Stimulated activated CD8-positive, alpha-beta memory T cell treated with anti-CD3 and anti-CD28 coated beads, Interleukin-7, amount 100 ng/mL, for 48 hours (primary cell): ENCODE measurements at regions not wholly inside any gene's neighbourhood (a gene's known extent, or its start where the extent isn't known, plus 50 kb on each side); places are given as distances from the start of the nearest gene placed in this dataset.

ENCODE experiments used
- DNase-seq, 2 donors: peaks; one replicate each; pipeline ENCODE4 v3.0.0-alpha.2; 2020; ENCODE audit warnings: low read depth in 1 of 2; ENCODE audit errors: extremely low read depth in 1 of 2

DNA sequence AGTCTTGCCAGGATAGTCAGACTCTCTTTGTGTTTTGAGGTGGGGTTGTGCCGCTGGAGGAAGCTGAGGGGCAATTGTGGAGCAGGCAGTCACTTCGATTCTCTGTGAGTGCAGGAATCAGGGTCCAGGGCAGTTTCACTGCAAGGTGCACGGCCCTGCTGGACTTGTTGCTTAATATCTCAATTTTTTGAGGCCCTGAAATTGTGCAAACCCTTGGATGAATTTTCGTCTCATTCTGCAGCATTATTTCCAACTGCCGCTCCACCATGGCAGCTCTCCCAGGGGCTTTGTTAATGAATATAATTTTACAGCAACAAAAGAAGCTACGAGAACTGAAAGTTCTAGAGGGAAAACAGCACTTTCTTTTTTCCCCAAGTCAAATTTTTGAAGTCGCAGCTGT, 531.9 kb downstream of the QKI start:
- no peak for DNase-seq

DNA sequence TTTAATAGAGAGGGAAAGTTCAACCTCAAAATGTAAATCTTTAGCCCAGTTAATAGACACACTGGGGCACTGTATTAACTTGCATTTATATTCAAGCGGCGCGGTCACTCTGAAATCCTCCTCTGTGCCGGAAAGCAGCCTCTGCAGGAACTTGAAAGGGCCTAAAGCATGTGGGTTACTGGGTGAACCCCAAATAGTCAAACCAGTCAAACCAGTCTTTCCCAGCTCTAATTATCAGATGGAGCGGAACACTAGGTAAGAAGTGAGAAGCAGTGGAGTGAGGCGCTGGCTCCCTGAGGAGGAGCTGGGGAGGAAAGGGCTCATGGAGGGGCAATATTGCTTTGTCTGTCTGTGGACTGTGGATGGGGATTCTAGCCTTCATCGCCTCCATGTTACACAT, 531.3 kb downstream of the QKI start:
- DNase-seq = no peak

DNA sequence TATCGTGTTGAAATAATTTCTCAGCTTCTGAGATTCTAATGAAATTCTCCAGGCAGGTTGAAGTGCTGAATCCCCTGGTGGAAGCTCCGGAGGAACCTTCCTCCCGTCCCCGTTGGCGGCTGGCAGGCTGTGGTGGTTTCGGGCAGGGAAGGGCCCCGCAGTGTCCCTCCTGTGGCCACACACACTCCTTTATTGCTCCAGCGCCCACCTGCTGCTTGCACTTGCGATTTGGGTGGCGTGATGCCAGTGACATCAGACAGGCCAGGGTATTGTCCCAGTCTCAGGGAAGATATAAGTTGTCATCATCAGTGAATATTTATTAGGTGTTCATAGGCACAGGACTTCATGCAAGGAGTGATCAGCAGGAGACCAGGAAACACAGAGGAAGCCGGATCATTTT, 530.4 kb downstream of the QKI start:
- no peak for DNase-seq

DNA sequence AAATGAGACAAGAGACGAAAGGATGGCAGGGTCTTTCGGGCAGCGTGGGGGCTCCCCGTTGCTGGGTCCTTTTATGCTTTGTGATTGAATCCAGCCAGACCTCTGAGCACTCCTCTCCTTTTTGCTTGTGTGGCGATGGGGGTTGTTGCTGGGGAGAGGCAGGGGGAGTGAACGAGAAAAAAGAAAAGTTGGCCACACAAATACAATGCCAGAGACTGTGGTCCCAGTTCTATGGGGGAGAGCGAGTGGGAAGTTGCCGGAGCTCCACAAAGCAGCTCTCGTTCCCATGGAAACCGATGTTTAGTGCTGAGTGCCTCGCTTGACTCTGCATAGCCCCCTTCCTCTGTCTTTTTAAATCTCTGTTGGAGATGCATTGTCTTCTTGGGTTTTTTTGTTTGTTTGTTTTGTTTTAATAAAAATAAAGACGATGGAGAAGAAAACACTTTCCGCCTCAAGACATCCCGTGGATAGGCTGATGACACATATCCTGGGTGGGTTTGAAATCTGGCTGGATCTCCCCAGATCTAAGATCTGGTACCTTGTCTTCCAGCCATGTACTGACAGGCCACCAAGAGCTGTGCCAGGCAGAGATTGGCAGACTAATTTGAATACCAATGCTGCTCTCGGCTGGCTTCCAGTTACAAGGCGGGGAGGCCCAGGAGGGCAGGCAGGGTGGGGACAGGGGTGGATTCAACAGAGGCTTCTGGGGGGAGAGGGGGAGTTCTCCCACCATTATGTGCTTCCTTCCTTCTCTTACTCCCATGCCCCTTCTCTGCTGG, 529.3 kb downstream of the QKI start:
- DNase-seq = no peak

DNA sequence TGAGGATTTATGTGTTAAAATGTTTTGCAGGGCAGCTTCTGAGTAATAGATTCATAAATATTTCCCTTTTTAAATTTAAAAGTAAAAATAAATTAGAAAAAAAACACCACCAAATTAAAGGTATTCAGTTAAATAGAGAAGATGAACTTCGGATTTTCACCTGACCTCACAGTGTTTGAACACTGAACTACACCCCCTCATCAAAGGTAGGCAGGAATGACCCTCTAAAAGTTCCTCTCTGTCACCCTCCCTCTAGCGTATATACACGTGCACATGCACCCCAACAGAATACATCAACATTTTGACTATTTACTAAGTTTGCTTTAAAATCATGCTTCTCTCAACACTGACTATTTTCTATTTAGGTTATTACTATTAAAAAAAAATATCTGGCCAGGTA, 528.3 kb downstream of the QKI start:
- no peak for DNase-seq

DNA sequence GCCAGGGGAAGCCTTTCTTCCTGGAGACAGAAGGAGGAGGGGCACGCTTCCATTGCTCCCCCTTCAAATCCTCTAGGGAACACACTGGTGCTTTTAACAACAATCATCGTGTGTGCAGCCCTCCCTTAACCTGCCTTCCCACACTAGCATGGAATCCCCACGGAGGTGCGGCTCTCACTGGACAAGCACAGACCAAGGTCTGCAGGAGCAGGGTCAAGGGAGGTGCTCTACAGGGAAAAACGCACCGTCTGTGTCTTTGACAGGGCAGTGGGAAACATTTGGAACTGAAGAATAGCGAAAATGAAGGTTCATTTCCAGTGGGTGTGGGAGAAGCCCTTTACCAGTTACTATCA, 527.1 kb downstream of the QKI start:
- DNase-seq = no peak

DNA sequence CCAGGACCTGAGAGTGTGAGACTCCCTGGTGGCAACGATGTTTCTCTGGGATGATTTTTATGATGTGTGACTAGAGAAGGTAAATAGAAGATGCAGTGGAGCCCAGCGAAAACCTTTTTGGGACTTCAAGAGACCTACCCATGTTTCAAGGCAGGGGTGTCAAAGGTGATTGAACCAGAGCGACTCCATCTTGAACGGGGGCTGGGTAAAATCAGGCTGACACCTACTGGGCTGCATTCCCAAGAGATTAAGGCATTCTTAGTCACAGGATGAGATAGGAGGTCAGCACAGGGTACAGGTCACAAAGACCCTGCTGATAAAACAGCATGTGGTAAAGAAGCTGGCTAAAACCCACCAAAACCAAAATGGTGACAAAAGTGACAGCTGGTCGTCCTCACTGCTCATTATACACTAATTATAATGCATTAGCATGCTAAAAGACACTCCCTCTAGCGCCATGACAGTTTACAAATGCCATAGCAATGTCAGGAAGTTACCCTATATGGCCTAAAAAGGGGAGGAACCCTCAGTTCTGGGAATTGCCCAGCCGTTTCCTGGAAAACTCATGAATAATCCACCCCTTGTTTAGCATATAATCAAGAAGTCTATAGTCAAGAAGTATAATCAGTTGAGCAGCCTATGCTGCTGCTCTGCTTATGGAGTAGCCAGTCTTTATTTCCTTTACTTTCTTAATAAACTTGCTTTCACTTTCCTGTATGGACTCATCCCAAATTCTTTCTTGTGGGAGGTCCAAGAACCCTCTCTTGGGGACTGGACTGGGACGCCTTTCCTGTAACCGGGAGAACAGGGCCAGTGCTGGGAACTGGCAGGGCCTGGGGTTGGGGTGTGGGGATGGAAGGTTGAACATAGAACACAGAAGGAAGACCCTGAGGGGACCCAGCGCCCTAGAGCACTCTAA, 526.4 kb downstream of the QKI start:
- no peak for DNase-seq

DNA sequence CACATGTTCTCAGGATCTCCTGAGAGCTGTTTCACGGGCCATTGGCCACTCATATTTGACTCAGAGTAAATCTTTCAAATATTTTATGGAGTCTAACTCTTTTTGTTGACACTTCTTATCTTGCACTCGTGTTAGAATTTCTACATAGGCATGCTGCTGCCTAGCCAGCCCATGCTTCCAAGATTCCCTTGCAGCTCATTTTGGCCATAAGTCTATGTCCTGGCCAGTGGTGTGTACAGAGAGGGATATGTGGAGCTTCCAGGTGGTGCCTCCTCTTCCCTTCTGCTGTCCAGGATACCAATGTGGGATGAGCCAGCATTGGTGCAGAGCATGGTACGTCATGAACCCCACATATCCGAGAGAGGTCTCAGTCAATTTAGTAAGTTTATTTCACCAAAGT, 522.6 kb downstream of the QKI start:
- no peak for DNase-seq

DNA sequence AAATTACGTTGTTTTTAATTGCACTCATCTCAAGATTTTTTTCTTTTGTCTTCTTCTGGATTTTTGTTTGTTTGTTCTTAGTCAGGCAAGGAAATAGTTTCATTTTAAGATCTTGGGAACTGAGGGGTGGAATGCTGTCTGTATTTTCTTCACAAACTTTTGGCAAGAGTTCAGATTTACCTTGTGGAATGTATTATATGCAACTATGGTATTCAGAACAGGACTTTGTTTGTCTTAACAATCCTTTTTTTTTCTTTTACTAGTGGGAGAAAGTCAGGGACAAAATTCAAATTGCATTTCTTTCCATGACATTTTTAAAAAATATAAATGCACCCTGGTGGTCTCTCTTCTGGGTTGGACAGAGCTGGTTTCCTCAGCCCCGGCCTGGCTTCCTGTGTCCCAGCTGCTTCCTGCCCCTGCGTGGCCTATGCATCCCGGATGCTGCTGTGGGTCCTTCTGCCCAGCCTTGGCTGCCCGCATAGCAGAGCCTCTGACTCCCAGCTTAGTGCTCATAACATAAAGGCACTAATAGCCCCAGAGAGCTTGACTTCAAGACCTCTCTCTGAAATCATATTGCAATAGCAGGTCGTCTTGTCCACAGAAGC, 520.7 kb downstream of the QKI start:
- no peak for DNase-seq

DNA sequence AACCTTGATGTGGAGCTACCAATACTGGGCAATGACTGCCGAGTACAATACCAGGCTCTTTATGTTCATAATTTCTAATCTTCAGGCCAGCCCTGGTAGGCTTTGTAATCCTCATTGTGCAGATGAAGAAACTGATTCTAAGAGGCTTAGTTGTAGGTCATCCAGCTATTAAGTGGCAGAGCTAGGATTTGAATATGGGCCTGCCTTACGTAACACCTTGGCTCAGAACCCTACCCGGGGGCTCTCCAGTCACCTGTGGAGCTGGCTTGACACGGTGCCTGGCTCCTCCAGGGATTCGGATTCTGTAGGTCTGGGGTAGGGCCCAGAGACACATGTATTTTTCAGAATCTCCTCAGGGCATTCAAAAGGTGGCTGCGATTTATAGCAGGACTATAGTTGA, 515.5 kb downstream of the QKI start:
- no peak for DNase-seq

DNA sequence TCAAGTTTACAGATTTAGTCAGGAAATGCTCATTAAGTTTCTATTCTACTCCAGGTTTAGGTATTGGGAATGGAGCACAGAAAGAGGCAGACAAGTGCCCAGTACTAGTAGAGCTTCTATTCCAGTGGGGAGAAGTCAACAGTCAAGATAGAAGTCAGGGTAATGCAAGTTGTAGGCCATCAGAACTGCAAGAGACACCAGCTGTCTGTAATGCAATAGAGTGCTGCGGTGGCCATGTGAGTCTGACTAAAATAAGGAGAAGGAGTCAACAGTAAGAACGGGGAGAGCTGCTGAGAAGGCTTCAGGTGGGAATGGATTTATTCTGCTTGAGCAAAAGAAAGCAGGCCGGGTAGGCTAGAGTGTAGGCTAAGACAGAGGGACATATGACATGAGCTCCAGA, 515.0 kb downstream of the QKI start:
- no peak for DNase-seq

DNA sequence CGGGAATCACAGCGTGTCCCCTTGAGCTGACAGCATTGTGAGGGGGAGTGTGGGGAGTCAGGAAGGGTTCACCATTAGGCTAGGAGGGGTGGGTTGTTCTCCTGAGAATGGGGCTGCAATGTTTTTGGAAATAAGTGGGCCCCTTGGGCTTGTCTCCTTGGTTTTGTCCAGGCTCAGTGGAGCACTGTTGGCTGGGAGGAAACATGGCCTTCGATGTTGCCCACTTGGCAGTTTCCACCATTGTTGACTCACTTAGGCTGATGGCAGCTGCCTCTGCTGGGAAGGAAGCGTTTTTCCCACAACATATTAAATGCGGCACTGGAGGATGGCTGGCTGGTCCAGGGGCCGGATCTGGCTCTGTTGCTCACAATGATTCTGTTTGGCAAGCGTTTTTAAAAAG, 512.1 kb downstream of the QKI start:
- no peak for DNase-seq

DNA sequence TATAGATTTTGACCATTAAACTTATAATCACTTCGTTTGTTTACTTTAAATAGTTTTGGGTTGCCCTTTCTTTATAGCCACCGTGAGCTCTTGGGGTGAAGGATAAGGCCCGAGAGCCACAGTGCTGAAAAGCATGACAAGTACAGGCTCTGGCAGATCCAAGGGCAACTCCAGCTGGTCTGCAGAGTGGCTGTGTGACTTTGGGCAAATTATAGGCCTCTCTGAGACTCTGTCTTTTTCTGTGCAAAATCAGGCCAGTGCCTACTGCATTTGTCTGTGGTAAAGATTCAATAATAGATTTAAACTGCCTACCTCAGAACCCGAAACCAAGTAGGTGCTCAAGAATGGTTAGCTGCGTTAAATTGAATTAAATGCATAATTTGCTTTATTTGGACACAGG, 511.3 kb downstream of the QKI start:
- DNase-seq = no peak

DNA sequence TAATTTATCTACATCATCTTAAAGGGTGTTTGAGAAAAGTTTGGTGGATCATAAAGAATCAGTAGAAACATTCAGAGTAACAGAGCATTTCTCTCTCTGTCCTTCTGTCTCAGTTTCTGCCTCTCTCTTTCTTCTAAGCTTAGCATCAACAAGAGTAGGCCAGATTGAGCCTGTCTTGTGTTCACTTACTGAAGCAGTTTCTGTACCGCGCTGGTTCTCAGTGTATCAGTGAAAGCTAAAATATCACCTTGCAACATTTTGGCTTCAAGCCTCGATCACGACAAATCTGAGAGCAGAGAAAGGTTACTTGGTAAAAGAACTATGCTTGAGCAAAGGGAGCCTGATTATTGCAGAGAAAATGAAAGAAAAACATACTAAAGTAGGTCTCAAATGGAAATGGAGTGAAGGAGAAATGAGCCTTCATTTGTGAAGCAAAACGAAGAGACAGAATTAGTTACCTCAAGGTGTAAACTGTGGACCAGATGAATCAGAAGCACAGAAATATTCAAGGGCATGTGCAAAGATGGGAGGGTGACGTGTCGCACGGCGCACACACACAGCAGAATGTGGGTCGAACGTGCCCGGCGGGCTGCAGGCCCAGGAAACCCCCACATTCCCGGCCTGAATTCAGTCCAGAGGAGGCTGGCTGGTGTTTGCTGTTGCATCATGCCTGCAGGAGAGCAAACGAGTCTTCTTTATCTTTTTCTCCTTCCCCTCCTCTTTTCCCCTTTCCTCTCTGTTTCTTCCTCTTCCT, 509.3 kb downstream of the QKI start:
- DNase-seq = no peak

DNA sequence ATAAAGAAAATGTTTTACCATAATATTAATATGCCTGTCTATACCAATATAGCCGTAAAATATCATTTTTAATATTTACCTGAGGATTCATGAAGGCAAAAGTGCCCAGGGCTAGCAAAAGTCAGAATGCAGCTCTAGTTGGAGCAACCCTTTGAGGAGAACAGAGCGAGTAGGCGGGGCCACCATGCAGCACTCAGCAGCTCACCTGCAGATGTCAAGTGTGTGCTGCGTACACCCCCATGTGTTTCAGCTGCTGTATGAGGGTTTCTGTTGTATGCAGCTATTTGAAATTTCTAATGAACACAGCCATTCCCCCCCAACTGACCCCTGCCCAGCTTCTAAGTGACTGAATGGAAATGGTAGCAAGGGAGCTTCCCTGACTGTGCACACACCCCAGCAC, 508.0 kb downstream of the QKI start:
- DNase-seq = no peak

DNA sequence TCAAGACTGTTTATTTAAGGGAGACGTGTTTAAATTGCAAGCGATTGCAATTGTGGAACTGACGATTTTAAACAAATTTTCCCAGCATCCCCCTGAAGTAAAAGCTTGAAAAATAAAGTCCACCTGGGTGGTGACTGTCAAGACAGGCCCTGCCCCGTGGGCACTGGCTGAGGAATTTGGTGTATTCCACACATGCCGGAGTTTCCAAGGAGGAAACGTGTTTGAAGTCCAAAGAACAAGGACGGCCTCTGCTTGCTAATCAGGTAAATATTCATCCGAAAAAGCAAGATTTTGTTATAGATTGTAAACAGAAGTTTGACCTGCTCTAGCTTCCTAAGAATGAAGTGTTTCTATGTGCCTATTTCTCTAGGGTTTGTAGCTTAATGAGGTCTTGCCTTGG, 505.1 kb downstream of the QKI start:
- DNase-seq = no peak

DNA sequence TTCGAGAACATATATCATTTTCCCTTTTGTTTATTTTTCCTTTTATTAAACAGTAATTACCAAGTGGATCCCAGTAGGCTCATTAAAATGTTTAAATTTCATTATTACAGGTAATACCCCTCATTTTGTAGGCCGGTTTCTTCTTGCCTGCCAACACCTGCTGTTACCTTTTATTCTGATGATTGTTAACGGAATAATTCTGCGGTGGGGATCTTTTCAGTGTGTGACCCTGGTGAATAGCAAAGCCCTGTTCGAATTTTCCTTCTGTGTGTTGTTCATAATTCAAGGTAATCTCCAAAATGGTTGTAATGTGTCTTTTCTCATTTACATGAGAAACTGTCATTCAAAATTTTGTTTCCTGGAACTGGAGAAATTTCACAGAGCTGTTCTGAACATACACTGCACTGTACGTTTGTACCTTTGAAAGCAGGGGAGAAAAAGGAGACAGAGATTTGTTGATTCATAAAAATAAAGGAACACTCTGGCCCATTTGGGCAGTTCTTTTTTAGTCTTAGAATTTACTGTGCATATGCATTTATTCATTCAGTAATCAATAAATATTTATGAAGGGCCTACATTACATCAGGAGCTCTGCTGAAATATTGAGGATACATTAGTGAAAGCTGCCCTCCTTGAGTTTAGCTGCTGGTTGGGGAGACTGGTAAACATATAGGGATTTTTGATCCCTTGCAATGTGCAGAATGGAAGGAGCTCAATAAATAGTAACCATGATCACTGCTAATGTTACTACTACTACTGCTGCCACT, 502.0 kb downstream of the QKI start:
- no peak for DNase-seq

DNA sequence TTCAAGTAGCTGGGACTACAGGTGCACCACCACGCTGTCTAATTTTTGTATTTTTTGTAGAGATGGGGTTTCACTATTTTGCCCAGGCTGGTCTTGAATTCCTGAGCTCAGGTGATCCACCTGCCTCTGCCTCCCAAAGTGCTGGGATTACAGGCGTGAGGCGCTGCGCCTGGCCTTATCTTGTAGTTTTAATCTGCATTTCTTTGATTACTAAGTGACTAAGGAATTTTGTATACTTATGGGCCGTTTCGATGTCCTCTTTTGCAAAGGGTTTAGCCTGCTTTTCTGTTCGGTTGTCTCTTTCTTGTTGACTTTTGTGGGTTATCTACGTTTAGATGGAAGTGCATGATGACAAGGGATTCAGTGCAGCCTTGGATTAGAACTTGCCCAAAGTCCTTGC, 500.6 kb downstream of the QKI start:
- DNase-seq = no peak

DNA sequence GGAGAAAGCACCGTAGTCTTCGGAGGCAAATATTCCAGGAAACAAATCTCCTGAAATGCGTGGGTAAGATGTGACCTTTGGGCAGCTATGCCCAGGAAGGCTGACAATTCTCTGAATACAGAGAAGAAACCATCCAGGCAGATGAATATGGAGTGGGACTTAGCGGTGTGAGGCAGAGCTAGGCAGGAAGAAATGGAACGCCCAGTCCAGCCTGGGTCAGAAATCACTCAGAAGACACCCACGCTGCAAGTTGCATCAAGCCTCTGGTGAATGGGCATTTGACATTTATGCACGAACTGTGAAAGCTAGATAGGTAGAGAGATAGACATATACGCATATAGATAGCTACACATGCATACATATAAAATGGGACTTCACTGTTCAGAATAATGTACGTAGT, 498.5 kb downstream of the QKI start:
- no peak for DNase-seq

DNA sequence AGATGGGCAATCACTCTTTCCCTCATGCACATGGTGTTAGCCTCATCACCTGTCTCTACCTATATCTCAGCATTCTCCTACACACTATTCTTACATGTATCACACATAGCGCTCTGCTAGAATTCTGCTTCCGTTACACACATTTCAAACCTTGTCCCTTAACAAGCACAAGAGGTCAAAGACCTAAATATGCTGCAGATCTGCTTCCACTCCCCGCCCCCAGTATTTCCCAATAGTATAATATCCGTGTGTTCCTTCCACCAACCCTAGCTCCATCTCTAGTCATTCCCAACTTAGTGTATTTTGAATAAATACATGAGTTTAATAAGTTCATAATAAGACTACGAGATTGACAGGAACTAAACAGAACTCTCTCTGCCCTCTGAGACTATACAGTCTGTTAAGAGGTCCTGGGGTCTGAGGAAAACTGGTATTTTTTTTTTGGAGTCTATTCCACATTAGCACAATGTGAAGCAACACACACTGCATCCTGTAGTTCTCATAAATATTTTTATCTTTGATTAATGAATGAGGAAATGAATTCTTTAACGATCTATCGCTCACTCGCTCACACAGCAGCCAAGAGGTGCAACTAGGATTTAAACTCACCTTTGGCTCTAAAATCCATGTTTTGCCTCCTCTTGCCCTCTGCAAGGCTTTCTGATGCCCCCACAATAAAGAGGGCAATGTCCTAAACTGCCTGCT, 491.6 kb downstream of the QKI start:
- DNase-seq = no peak
